A673 (cell line): ENCODE measurements at regions not wholly inside any gene's neighbourhood (a gene's known extent, or its start where the extent isn't known, plus 50 kb on each side); places are given as distances from the start of the nearest gene placed in this dataset.

ENCODE experiments used
- BruUV-seq: library from RNA; stranded (reverse); fragments of 400-500 nt; replicated peaks from 2 replicates; lab custom pipeline; 2021; lab: Mats Ljungman, UMichigan
- CTCF ChIA-PET: fragments of 300-600 bp; sonication (Branson Sonifier 250); formaldehyde crosslinking; loops from one replicate; lab custom pipeline; 2022; ENCODE audit warnings: antibody characterized with exemption; lab: Charles Lee
- POLR2A ChIA-PET: fragments of 300-600 bp; sonication (Branson Sonifier 250); formaldehyde crosslinking; loops from one replicate; lab custom pipeline; 2022; ENCODE audit warnings: antibody characterized with exemption; ENCODE audit not compliant: low non-redundant PET; lab: Charles Lee
- DNase-seq: peaks from one replicate; pipeline ENCODE4 v3.0.0-alpha.2; 2015; ENCODE audit warnings: low spot score
- H3K27ac ChIP-seq: fragments of 200-600 bp; sonication (generic); 2 replicates; pipeline ENCODE4 v1.5.1; 2016; ENCODE audit warnings: mixed run types, low read depth, mild to moderate bottlenecking, mixed read lengths, antibody characterized with exemption, low read length; ENCODE audit not compliant: poor library complexity, severe bottlenecking
- H3K27me3 ChIP-seq: fragments of 200-600 bp; sonication (generic); replicated peaks from 2 replicates; pipeline ENCODE4 v1.6.1; 2017; ENCODE audit warnings: mixed run types, low read depth, mild to moderate bottlenecking, mixed read lengths, antibody characterized with exemption, low read length; ENCODE audit not compliant: insufficient read depth, poor library complexity
- H3K36me3 ChIP-seq: fragments of 200-600 bp; sonication (generic); 2 replicates; pipeline ENCODE4 v1.6.1; 2016; ENCODE audit warnings: mixed run types, mild to moderate bottlenecking, mixed read lengths, antibody characterized with exemption, low read length; ENCODE audit not compliant: insufficient read depth, poor library complexity, severe bottlenecking
- H3K4me1 ChIP-seq: fragments of 200-600 bp; sonication (generic); 2 replicates; pipeline ENCODE4 v1.6.1; 2017; ENCODE audit warnings: mixed run types, mild to moderate bottlenecking, mixed read lengths, antibody characterized with exemption, low read length; ENCODE audit not compliant: insufficient read depth, poor library complexity, severe bottlenecking
- H3K4me3 ChIP-seq: fragments of 200-600 bp; sonication (generic); 2 replicates; pipeline ENCODE4 v1.5.1; 2016; ENCODE audit warnings: low read depth, mixed run types, mild to moderate bottlenecking, mixed read lengths, low read length; ENCODE audit not compliant: poor library complexity, severe bottlenecking
- H3K9me3 ChIP-seq: fragments of 200-600 bp; sonication (generic); 2 replicates; pipeline ENCODE4 v1.6.1; 2016; ENCODE audit warnings: mixed run types, low read depth, mild to moderate bottlenecking, mixed read lengths, antibody characterized with exemption, low read length; ENCODE audit not compliant: poor library complexity, severe bottlenecking
- CTCF ChIP-seq: fragments of 300-800, 200-600 bp; sonication (generic); conservative IDR thresholded peaks from 2 replicates; pipeline ENCODE4 v1.5.1; 2017; ENCODE audit warnings: low read depth, mild to moderate bottlenecking, antibody characterized with exemption, low read length, moderate library complexity, mixed read lengths
- EZH2 ChIP-seq: fragments of 200-600 bp; sonication (generic); IDR thresholded peaks from 2 replicates; pipeline ENCODE4 v1.6.1; 2017; ENCODE audit warnings: borderline replicate concordance, low read depth, mild to moderate bottlenecking, mixed read lengths, antibody characterized with exemption, low read length; ENCODE audit not compliant: poor library complexity, severe bottlenecking
- intact Hi-C: fragments of 100-400 bp; cut with micrococcal nuclease; formaldehyde crosslinking; loops from one replicate; pipeline ENCODE4 v1.10.0; 2022; ENCODE audit not compliant: unreplicated experiment

DNA sequence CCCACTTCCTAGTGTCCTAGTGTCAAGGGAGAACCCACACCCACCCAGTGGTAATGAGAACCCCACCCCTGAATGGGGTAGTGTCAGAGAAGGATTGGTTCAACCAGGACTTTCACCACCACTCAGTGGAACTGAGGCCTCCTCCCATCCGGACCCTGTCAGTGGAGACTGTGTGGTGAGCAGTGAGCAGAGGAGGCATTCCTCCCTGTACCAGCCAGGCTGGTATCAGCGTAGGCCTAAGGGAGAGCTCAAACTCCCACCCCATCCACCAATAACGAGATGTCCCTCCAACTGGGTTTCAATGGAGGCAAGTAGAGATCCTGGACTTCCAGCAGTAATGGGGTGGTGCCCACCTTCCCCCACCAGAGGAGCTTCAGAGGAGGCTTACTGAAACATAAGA, 1171.4 kb downstream of the TBC1D22A start:
- CTCF ChIA-PET, result no interaction called here
- H3K36me3 ChIP-seq, result no peaks in the 10 kb centered on the region
- no peaks in the 10 kb centered on the region for H3K9me3 ChIP-seq
- BruUV-seq, result no TSS peak
- TF ChIP-seq EZH2 (no peak), CTCF (no peak)
- no peak overlapping the region for H3K27ac ChIP-seq
- no peak for DNase-seq
- intact Hi-C loops, result no loop called here
- no peak overlapping the region for H3K4me3 ChIP-seq
- H3K4me1 ChIP-seq, result no peaks in the 10 kb centered on the region
- H3K27me3 ChIP-seq, result no peaks in the 10 kb centered on the region
- POLR2A ChIA-PET, result no interaction called here

DNA sequence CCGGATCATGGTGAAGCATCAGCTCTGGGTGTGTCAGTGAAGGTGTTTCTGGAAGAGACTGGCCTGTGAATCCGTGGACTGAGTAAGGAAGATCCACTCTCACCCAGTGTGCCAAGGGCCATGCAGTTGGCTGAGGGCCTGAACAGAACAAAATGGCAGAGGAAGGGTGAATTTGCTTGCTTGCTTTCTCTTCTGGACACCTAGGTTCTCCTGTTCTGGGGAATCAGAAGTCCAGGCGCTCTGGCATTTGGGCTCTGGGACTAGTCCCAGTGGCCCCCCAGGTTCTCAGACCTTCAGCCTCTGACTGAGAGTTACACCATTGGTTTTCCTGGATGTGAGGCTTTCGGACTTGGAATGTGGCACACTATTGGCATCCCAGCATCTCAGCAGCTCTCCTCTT, 1170.8 kb downstream of the TBC1D22A start:
- Histone ChIP-seq H3K27ac (no peak overlapping the region), H3K36me3 (no peaks in the 10 kb centered on the region), H3K27me3 (no peaks in the 10 kb centered on the region), H3K4me1 (no peaks in the 10 kb centered on the region), H3K9me3 (no peaks in the 10 kb centered on the region), H3K4me3 (no peak overlapping the region)
- ChIA-PET CTCF (no interaction called here), POLR2A (no interaction called here)
- intact Hi-C loops, result no loop called here
- no peak for DNase-seq
- no peak for TF ChIP-seq CTCF
- no peak for TF ChIP-seq EZH2
- BruUV-seq, result no TSS peak

DNA sequence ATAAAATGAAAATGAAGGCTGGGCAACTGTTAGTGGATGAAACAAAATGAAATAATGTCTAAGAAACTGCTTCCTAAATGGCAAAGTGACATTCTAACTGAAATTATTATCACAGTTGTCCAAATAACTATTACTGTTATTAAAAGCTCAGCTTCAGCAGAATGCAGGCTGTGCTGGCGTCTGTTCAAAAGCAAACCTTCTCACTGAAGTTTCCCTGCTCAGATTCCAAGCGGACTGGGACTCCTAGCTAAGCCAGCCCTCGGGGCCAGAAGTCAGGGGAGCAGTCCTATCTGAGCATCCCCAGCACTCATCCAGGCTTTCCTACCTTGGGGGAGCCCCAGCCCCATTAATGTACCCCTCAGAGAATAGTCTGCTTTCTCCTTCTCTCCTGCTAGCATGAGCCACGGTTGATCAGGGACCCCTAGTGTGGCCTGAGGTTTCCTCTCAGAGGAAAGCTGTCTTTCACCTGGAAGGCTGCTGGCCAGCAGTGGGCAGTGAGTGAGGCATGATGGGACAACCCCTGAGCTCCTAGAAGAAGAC, 1167.3 kb downstream of the TBC1D22A start:
- CTCF ChIA-PET, result no interaction called here
- Histone ChIP-seq H3K36me3 (no peaks in the 10 kb centered on the region), H3K9me3 (no peaks in the 10 kb centered on the region), H3K27me3 (no peaks in the 10 kb centered on the region), H3K4me1 (no peaks in the 10 kb centered on the region), H3K27ac (no peak overlapping the region), H3K4me3 (no peak overlapping the region)
- BruUV-seq, result no TSS peak
- POLR2A ChIA-PET, result interaction anchor here (0.6 kb wide), 1 partner anchor 46 kb away, joined by 3 read pairs; no protein-coding TSS in a partner anchor
- TF ChIP-seq CTCF (no peak), EZH2 (no peak)
- intact Hi-C loops, result no loop called here
- no peak for DNase-seq
